Activated CD8-positive, alpha-beta memory T cell treated with anti-CD3 and anti-CD28 coated beads for 36 hours (primary cell): ENCODE measurements at regions not wholly inside any gene's neighbourhood (a gene's known extent, or its start where the extent isn't known, plus 50 kb on each side); places are given as distances from the start of the nearest gene placed in this dataset.

Experiments used
- CTCF ChIA-PET: fragments of 350-600 bp; sonication (Branson Sonifier 250); formaldehyde crosslinking; loops from one replicate; lab custom pipeline; 2021; ENCODE audit warnings: antibody characterized with exemption; lab: Charles Lee
- POLR2A ChIA-PET: fragments of 350-600 bp; sonication (Branson Sonifier 250); formaldehyde crosslinking; loops from one replicate; lab custom pipeline; 2021; ENCODE audit warnings: antibody characterized with exemption; lab: Charles Lee

- ChIA-PET POLR2A (no interaction called here), CTCF (no interaction called here)
Observed at GRCh38 chrX:144388738-144389137, 504.9 kb downstream of the UBE2NL start.
